SU-DHL-6 (cell line): ENCODE measurements at regions not wholly inside any gene's neighbourhood (a gene's known extent, or its start where the extent isn't known, plus 50 kb on each side); places are given as distances from the start of the nearest gene placed in this dataset.

ENCODE experiments used
- CTCF ChIP-seq: fragments of 200-600 bp; sonication (generic); IDR thresholded peaks from one replicate; pipeline ENCODE4 v1.5.1; 2017; ENCODE audit warnings: antibody characterized with exemption, mild to moderate bottlenecking, low read length, moderate library complexity; ENCODE audit not compliant: insufficient read depth, poor library complexity, severe bottlenecking
- EZH2phosphoT487 ChIP-seq: fragments of 200-600 bp; sonication (generic), shearing (Covaris generic); conservative IDR thresholded peaks from 2 replicates; pipeline ENCODE4 v1.6.1; 2018; ENCODE audit warnings: mild to moderate bottlenecking, antibody characterized with exemption, low read length, moderate library complexity, mixed read lengths

DNA sequence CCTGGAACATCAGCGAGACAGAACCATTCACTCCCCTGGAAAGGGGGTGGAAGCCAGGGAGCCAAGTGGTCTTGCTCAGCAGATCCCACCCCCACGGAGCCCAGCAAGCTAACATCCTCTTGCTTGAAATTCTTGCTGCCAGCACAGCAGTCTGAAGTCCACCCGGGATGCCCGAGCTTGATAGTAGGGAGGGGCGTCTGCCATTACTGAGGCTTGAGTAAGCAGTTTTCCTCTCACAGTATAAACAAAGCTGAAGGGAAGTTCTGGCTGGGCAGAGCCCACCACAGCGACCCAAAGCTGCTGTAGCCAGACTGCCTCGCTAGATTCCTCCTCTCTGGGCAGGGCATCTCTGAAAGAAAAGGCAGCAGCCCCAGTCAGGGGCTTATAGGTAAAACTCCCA, 764.8 kb upstream of the LUZP2 start:
- TF ChIP-seq CTCF (no peak), EZH2phosphoT487 (no peak)
